GM19023 (cell line): ENCODE measurements at regions not wholly inside any gene's neighbourhood (a gene's known extent, or its start where the extent isn't known, plus 50 kb on each side); places are given as distances from the start of the nearest gene placed in this dataset.
A peak's percentile ranks its signal among the peaks of the same experiment; 100 is the strongest.

Experiments used
- ATAC-seq: cut with Tn5 transposase; IDR thresholded peaks from one replicate; pipeline ENCODE4 v1.9.1; 2021; ENCODE audit warnings: mild to moderate bottlenecking, moderate library complexity; ENCODE audit not compliant: unreplicated experiment

DNA sequence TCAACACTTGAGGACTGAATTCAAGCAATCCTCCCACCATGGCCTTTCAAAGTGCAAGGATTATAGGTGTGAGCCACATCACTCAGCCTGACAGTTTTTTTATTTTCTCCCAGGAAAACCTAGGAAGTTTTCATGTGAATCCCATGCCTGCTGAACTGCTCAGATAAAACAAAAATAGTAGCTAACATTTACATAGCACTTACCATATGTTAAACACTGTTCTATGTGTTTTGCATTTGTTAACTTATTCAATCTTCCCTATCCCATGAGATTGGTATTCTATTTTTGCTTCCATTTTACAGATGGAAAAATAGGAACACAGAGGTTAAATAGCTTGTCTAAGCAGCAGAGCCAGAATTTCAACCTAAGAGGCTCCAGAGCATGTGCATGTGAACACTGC lies 157.4 kb upstream of the KCTD1 start:
- ATAC-seq = no peak

DNA sequence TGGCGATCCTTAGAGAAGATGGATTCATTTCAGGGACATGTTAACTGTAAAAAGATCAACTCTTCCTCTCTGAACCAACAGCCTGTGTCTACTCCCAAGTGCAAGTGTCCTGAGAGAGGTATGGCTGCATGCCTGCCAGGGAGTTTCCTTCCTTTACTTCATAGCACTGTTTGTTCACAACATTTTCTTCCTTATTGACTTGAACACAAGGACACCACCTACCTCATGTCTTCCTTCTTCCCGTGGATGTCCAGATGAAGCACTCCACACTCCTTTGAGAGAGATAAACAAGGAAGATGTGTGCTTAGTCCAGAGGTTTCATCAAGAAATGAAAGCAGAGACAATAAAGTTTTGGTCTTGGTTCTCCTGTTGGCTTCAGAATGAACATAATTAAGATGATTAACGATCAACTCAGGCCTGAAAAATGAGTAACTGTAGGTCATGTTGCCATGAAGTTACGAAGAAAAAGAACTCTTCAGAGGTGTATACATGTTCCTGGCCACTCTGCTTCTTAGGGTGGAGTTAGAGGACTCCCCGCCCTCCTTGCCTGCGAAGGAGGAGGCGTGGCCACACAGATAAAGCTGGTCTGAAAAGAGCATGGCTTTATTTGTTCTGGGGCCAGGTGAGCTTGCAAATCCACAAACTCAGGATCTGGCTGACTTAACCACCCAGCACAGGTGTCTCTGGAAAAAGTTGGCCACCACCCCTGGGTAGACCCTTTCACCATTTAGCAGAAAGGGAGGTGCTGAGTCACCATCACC lies 155.0 kb upstream of the KCTD1 start:
- ATAC-seq = no peak

DNA sequence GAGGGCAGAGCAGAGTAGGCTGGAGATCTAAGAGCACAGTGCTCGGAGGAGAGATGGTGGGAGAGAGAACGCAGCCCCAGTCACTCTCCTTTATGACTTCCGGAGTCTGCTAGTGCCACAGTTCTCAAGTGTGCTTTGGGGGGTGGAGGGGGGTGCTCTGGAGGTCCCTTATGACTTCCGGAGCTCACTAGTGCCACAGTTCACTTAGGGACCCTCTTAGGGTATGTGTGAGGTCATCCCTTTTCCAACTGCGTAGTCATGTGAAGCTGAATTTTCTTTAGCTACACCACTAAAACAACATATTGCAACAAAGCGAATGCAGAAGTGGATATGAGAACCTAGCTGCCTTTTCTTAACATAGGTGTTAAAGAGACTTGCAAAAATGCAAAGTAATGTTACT lies 153.7 kb upstream of the KCTD1 start:
- ATAC-seq = no peak

DNA sequence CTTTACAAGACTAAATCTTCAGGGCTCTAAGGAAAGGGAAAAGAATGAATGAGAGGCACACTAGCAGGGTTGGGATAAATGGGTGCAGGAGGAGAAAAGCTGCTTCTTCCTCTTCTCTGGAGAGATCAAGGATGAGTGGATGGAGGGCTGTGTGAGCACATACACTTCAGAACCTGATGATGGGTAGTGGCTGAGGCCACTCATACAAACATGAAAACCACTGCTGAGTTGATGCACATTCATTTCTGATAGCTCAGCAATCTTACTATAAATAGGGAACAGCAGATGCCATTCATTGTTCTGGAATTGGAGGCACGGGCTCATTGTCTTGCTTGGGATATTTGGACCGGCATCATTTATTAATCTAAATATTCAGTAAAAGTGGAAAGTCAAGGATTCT lies 152.4 kb upstream of the KCTD1 start:
- ATAC-seq = no peak

DNA sequence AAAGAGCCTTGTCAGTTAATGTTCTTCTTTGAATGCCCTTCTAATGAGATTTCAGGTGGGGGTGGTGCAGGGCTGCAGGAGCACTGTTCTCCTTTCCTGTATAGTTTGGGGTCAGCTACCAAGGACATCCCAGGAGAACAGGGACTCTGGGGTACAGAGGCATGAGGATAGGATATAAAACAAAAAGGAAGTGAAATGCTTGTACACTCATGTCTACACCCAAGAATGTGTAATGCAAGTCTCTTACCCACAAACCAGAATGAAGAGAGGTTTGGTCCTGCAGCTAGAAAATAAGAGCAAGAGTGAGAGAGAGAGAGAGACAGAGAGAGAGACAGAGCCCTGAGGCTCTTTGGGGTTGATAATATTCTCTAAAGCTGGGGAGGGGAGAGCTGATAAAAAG lies 151.8 kb upstream of the KCTD1 start:
- ATAC-seq = no peak

DNA sequence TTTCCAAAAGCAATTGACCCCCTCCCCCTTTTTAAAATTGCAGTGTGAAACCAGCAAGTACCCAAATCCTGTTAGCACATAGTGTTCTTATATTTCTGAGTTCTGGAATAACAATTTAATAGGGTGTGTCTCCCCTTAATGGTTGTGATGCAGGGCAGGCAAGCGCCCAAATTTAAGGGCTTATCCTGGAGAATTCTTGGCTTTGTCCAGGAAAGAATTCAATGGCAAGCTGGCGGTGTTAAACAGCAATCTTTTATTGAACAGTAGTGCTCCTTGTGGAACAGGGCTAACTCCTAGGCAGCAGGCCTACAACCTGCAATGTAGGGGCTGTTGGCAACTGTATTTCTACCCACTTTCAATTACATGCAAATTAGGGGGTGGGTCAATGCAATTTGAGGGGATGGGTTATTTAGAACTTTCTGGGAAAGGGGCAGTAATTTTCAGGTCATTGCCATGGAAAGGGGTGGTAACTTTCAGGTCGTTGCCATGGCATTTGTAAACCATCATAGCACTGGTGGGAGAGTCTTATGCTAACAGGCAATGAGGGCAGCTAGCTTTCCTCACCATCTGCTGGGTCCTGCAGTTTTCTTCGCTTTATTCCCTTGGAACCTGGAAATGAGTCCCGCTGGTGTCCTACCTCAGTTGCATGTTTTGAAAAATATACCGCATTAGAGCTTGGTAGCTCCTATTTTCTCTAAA lies 149.0 kb upstream of the KCTD1 start:
- ATAC-seq = no peak

DNA sequence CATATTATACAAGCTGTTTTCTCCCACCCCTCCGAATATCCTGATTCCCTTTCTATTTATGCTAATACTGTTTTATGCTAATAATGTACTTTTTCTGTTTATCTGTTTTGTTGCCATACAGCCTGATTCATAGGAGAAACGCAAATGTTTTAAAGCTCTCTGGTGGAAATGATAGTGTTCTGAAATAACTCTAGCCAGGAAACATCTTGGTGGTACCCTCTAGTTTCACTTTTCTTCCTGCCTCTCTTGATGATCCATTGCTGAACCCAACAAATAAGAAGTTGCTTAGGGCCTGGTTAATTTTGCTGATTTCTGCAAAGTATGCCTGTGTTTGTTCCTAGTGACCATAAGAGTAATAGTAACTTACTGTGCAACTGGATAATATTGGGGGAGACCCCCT lies 148.4 kb upstream of the KCTD1 start:
- no peak for ATAC-seq

DNA sequence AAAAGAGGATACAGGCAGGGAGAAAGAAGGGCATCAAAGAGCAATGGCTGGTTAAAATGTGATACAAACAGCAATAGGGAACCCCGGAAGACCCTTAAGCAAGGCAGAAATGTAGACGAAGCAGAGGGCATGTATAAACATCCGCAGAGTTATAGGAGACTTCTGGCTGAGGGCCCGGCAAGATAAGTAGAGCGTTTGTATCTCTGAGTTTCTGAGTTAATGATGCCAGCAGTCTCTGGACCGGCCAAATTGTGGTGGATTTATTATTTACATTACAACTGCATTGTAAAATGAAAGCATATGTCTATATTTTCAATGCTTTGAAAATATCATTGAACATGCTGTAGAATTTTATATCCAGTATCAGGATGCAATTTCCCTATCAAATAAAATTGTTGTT lies 148.0 kb upstream of the KCTD1 start:
- ATAC-seq = no peak

DNA sequence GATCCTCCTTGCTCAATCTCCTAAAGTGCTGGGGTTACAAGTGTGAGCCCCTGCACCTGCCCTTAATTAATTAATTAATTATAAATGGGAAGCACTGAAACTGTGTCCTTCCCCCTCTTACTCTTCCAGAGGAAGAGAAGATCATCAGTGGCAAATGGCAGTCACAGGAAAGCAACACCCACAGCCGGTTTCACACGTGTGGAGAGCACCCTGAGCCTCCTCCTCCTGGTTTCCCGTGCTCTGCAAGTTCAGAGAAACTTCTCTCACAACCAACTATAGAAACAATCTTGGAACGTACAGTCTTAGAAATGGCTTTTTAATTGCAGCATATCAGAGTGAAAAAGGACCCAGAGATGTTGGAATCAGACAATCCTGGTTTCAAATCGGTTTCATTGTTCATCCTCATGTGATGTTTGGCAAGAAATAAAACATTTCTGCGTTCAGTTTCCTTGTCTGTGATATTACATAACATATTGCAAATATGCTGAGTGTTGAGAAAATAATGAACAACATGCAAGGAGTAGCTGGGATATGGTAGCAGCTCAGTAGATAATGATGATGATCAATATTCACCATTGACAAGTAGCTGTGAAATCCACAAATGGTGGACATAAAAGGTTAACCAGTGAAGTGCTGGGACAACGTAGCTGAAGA lies 141.0 kb upstream of the KCTD1 start:
- ATAC-seq = no peak

DNA sequence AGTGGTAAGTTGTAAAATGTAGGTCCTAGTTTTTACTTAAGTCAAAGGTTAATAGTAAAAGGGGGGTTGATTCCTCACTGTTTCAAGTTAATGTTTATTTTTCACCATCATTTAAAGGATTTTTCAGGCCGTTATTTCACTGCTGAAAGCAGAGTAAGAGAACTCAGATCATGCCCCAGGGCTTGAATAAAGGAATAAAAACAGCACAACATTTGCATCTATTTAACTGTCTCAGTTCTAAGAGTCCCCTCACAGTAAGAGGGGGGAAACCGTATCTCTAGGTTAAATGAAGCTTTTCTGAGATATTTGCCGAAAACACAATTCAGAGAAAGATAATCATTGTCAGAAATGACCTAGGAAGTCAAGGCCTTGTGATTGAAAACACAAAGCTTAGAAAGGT lies 138.2 kb upstream of the KCTD1 start:
- ATAC-seq = no peak

DNA sequence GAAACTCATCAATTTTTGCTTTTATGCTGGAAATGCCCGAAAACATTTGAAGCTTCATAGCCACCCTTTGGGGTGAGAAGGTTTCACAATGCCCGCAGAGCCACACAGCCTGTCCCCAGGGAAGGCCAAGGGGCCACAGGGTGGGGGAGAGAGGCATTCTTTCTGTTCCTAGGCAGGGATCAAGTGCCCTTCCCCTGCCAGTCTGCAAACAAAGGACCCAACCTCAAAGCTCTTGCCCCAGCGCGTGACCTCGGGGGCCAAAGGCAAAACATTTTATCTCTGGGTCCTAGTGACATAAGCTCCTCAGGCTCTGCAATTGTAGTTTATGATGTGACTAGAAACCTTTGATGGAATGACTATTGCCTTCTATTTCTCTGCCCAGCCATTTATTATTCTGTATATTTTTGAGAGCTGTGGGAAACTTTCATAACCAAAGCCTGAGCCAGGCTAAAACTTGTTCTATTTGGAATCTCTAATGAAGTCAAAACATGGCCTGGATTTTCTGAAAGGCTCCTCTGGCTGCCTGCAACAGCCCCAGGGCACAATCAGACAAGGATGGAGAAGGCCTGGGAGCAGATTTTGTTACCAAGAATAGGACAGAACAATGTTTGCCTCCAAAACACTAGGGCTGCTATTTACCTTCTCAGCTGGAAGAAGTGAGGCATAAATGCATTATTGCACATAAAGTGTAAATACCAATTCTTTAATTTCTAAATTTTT lies 137.2 kb upstream of the KCTD1 start:
- no peak for ATAC-seq

DNA sequence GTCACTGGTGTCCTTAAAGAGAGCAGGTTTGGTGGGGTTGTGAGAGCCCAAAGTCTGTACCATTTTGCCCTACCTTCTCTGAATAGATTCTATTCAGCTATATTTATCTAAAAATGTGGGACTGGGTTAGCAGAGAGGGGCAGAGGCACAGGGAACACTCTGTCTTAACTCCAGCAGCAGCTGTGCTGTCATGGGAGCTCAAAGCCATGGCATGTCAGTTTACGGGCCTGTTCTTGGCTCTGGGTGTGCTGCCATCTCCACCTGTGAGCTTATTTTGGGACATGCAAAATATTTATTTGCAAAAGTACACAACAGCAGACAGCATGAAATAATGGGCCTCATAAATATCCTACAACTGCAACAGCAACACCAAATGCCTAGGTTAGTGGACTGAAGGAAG lies 129.6 kb upstream of the KCTD1 start:
- no peak for ATAC-seq

DNA sequence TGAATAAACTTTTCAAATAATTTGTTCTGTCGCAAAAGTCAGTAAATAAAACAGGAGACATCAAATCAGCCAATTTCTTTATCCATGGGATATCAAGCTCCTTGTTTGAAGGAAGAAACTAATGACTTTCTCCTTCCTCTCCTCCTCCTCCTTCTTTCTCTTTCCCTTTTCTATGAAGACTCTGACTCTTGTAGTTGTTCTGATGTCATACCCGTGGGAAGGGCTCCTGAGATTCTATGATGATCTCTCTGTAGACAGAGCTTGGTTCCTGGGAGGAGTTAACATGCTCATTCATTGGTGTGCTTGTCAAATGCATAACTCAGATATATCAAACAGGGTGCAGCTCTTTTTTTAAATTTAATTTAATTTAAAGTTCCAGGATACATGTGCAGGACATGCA lies 118.7 kb upstream of the KCTD1 start:
- ATAC-seq = no peak

DNA sequence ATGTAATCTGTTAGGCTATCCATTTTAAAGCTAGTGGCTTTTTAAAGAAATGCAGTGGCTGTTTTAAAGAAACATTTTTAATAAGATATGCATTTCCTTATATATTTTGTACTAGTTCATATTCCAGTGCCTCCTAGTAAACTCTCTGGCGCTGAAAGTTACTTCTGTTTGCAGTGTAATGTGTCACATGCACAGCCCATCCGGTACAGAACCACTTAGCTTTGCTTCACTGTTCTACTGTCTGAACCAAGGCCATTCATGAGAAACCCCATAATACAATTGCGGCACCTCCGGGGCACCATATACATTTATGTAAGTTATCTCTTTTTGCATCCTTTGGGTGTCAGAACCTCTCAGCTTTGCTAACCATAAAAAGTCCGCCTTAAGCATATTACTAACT lies 114.6 kb upstream of the KCTD1 start:
- no peak for ATAC-seq

DNA sequence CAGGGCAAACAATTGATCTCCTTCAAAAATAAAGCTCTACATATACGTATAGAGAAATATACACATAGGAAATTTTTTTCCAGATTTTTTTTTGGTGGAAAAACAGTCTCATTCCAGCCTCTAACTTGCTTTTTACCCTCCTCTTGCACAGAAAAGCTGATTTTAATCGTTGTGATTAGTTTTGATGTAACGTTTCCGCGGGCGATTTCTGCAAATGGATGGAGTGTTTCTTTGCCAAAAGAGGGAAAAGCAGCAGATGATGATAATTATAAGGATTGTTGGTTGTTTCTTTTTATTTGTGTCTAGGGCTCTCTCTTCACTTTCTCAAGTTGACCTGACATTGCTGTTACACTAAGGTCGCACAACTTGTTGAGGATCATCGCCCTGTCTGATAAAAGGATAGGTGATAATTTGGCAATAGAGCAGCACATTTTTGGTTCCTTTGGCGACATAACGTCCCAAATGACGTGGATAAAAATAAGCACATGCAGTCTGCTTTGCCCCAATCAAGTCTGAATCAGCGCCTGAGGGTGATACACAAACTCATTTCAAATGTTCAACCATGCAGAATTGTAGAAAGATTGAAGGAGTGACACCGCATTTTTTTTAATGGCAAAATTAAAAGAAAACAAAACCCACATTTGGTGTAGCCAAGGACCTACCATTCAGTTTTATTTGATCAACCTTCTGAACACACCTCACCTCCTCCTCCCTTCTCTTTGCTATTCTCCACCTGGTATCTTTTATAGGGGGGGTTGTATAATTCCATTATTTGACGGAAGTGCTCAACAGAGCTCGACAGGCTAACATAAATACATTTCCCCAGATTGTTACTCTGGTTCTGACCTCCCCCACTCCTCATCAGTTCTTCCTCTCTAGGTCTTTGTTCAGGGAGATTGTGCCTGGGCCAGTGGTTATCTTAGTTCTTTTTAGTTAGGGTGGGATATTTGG lies 109.6 kb upstream of the KCTD1 start:
- ATAC-seq = no peak

DNA sequence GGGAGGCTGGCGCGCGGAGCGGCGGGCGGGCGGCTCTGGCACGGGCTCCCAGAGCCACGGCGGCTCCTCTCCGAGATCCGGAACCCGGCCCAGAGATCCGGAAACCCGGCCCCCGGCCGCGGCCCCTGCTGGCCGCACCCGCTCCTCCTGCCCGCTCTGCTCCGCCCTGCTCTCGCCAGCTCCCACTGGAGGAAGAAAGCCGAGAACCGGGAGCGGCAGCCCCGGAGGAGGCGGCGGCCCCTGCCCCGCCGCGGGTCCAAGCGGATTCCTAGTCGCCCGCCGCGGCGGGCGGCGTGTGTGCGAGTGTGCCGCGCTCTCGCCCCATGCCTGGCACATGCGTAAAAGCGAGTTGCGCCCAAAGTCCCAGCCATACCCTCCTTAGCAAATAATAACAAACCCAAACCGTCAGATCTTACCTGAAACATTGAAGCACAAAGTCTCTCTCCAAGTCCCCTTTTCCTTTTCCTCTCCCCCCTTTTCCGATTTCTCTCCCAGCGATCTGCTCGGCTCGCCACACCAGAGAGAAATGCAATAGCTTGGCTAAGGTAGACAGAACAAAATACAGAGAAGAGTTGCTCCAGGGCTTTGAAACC lies 108.7 kb upstream of the KCTD1 start:
- ATAC-seq = peak; percentile 62

DNA sequence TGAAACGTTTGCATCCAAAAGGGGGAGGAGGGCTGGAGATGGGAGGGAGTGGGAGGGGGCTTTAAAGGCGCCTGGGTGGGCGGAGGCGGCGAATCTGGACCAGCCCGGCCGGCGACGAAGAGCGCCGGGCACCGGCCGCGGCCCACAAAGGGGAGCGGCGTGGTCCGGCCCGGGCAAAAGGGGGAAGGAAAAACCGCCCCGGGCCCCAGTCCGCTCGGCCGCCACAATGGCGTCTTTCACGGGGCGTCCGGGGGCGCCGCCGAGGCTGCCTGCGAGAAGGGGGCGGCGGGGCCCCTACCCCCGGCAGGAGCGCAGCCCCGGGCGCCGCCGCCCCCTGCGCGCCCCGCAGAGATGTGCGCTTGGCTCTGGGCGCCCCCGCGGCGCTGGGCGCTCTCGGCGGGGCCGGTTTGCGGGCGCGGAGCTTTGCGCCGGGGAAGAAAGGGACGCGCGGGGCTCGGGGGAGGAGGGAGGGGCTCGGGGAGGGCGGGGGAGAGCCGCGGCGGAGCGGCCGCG lies 108.1 kb upstream of the KCTD1 start:
- ATAC-seq = peak; percentile 39

DNA sequence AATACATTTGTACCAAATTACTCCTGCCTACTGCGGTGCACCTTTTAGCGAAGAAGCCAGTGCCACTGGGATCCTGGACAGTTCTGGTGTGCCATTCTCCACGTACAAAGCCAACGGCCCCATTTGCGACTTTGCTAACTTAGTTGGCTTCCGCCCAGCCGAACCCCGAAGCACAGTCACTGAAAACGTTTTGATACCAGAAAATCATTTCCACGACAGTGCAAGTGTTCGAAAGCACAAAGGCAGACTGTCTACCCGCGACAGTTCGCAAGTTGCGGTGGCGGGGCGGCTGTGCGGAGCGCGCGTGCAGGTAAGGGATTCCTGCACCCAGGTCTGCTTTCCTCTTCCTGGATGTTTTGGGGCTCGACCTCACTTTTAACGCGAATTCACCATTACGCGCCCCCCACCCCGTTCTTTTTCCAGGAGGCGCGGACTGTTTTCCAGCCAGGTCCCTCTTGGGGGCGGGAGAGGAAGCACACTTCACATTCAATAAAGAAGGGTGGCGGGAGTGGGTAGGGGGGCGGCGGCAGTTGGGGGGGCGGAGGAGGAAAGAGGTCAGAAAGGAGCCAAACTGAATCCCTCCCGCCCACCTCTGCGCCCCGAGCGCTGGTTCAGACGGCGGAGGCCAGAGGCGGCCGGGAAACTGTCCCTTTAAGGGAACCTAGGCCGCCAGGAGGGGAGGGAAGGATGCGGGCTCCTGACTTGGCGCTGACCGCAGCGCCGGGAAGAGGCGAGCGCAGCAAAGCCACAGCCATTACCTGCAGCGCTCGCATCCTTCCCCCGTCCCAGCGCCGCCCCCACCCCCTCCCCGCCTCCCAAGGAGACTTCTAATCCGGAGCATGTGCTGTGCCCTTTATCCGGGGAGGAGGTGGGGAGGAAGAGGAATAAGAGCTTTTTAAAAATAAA lies 107.4 kb upstream of the KCTD1 start:
- no peak for ATAC-seq
